Ishikawa (cell line): ENCODE measurements at regions not wholly inside any gene's neighbourhood (a gene's known extent, or its start where the extent isn't known, plus 50 kb on each side); places are given as distances from the start of the nearest gene placed in this dataset.

Source experiments
- CEBPB ChIP-seq: IDR thresholded peaks from 2 replicates; pipeline ENCODE4 v1.6.1; 2012
- CREB1 ChIP-seq: IDR thresholded peaks from 2 replicates; pipeline ENCODE4 v1.6.1; 2012; ENCODE audit warnings: low read depth
- EGR1 ChIP-seq: IDR thresholded peaks from 2 replicates; pipeline ENCODE4 v1.6.1; 2012
- EP300 ChIP-seq: IDR thresholded peaks from 2 replicates; pipeline ENCODE4 v1.6.1; 2012; ENCODE audit warnings: borderline replicate concordance
- FOXM1 ChIP-seq: IDR thresholded peaks from 2 replicates; pipeline ENCODE4 v1.6.1; 2012; ENCODE audit warnings: low read depth, borderline replicate concordance
- MAX ChIP-seq: IDR thresholded peaks from 2 replicates; pipeline ENCODE4 v1.6.1; 2012
- NFIC ChIP-seq: IDR thresholded peaks from 2 replicates; pipeline ENCODE4 v1.6.1; 2012
- RAD21 ChIP-seq: IDR thresholded peaks from 2 replicates; pipeline ENCODE4 v1.6.1; 2012; ENCODE audit warnings: low read depth
- TAF1 ChIP-seq: IDR thresholded peaks from 2 replicates; pipeline ENCODE4 v1.6.1; 2012; ENCODE audit warnings: low read depth, mild to moderate bottlenecking
- TCF12 ChIP-seq: IDR thresholded peaks from 2 replicates; pipeline ENCODE4 v1.6.1; 2012; ENCODE audit warnings: low read depth
- TEAD4 ChIP-seq: IDR thresholded peaks from 2 replicates; pipeline ENCODE4 v1.6.1; 2012
- YY1 ChIP-seq: IDR thresholded peaks from 2 replicates; pipeline ENCODE4 v1.6.1; 2012; ENCODE audit warnings: low read depth
- ZBTB7A ChIP-seq: IDR thresholded peaks from 2 replicates; pipeline ENCODE4 v1.6.1; 2012; ENCODE audit warnings: low read depth
- TF ChIP-seq, protein P1 (sequence below): IDR thresholded peaks from 2 replicates; pipeline ENCODE4 v1.6.1; 2012
- TF ChIP-seq, protein P2 (sequence below): IDR thresholded peaks from 2 replicates; pipeline ENCODE4 v1.6.1; 2012; ENCODE audit warnings: low read depth, mild to moderate bottlenecking

DNA sequence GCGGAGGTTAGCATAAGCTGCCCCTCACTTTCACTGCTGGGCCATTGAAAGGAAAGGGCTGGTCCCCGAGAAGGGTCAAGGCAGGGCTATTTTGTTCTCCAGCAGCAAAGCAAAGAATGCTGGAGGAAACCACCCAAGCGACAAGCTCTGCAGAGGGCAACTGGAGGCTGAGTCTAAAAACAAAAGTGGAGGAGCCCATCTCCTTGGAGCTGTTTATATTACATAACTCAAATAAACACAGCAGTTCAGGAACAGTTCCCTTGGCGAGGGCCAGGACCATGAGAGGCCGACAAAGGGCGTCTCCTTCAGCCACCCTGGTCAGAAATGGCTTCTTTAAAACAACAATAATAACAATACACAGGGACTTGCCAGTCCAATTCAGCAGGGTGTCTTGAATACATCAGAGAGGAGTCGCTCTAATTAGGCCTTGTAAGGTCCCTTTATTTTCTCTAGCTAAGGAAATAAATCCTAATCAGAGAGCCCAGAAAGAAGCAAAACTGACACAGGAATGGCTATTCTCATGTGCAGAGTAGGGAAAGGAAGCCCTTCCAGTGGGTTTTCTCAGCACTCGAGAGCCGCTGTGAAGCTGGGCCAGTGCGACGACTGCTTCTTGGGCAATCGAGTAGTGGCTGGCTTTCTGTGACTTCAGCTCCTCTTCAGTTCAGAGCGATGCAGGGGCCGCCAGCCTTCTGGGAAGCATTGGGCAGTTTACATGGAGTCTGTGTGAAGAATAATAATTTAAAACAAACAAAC lies 57.0 kb upstream of the TARBP1 start:
- TF ChIP-seq TAF1 (no peak), TCF12 (no peak), MAX (no peak), TEAD4 (no peak), CEBPB (no peak), RAD21 (no peak), ZBTB7A (no peak), NFIC (no peak), EP300 (no peak), FOXM1 (no peak), YY1 (no peak), EGR1 (no peak)
- TF ChIP-seq, protein P1, sequence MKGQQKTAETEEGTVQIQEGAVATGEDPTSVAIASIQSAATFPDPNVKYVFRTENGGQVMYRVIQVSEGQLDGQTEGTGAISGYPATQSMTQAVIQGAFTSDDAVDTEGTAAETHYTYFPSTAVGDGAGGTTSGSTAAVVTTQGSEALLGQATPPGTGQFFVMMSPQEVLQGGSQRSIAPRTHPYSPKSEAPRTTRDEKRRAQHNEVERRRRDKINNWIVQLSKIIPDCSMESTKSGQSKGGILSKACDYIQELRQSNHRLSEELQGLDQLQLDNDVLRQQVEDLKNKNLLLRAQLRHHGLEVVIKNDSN: no peak
- TF ChIP-seq, protein P2, sequence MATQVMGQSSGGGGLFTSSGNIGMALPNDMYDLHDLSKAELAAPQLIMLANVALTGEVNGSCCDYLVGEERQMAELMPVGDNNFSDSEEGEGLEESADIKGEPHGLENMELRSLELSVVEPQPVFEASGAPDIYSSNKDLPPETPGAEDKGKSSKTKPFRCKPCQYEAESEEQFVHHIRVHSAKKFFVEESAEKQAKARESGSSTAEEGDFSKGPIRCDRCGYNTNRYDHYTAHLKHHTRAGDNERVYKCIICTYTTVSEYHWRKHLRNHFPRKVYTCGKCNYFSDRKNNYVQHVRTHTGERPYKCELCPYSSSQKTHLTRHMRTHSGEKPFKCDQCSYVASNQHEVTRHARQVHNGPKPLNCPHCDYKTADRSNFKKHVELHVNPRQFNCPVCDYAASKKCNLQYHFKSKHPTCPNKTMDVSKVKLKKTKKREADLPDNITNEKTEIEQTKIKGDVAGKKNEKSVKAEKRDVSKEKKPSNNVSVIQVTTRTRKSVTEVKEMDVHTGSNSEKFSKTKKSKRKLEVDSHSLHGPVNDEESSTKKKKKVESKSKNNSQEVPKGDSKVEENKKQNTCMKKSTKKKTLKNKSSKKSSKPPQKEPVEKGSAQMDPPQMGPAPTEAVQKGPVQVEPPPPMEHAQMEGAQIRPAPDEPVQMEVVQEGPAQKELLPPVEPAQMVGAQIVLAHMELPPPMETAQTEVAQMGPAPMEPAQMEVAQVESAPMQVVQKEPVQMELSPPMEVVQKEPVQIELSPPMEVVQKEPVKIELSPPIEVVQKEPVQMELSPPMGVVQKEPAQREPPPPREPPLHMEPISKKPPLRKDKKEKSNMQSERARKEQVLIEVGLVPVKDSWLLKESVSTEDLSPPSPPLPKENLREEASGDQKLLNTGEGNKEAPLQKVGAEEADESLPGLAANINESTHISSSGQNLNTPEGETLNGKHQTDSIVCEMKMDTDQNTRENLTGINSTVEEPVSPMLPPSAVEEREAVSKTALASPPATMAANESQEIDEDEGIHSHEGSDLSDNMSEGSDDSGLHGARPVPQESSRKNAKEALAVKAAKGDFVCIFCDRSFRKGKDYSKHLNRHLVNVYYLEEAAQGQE: no peak

DNA sequence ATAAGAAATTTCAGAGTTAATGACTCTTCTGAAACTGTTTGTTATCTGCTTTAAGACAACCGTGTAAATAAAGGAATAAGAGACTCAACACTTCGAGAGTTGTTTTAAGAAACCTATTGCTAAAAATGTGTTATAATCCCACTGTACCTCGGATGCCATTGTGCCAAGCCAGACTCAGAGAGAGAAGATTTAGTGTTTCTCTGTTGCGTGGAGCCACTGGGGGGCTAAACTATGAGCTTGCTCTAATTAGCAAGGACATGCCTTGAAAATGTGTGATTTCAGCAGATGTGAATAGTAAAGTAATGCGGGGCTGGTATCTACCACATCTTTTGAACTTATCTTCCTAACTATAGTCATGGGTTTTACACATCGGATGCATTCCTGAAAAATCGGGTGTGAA lies 56.2 kb upstream of the TARBP1 start:
- no peak for TF ChIP-seq TEAD4
- TF ChIP-seq, protein P2: no peak
- no peak for TF ChIP-seq TAF1
- TF ChIP-seq EP300: no peak
- TF ChIP-seq CEBPB: no peak
- TF ChIP-seq, protein P1: no peak
- no peak for TF ChIP-seq ZBTB7A
- TF ChIP-seq FOXM1: no peak
- TF ChIP-seq TCF12: no peak
- TF ChIP-seq CREB1: no peak
- TF ChIP-seq MAX: no peak

DNA sequence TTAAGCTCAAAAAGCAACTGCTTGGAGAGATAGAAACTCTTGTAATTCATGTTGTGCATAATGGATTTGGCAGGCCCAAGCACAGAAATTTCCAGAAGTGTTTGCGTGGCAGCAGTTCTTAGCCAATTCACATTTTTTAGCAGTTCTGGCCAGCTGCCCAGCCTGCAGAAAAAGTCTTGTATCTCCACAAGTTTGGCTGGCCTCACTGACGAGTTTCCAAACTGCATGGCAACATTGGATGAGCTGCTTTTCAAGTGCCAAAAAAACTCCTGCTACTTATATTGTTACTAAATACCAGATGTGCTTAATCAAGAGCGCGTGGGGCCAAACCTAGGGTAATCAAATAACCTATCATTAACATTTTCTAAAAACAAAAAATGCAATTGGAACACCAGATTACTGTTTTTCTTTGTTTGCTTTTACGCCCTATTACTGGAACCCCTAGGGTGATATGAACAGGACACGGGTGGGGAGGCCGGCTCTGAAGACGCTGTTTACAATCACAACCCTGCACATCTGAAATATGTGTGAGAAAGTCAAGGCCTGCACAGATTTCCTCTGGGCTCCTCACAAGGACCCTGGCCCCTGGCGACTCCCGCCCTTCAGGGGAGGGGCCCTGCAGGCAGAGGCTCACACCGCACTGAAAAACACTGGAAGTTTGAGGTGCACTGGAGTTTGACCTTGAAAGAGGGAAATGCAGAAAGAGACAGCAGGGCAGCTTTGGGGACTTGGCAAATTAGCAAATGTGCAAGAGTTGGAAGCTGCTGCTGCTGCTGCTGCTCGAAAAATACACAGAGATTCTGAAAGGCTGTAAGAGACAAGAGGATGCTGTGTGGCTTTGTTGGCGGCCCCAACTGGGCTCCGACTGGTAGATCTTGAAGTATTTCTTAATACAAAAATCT lies 55.2 kb upstream of the TARBP1 start:
- peak; percentile 80 for TF ChIP-seq TCF12
- no peak for TF ChIP-seq TAF1
- TF ChIP-seq CEBPB: 0 out of 2 replicates have a peak, but pooled peaks have one; percentile 16
- peak; percentile 89 for TF ChIP-seq NFIC
- TF ChIP-seq TEAD4: peak; percentile 54
- peak; percentile 54 for TF ChIP-seq MAX
- TF ChIP-seq EGR1: no peak
- TF ChIP-seq EP300: 0 out of 2 replicates have a peak, but pooled peaks have one; percentile 59

DNA sequence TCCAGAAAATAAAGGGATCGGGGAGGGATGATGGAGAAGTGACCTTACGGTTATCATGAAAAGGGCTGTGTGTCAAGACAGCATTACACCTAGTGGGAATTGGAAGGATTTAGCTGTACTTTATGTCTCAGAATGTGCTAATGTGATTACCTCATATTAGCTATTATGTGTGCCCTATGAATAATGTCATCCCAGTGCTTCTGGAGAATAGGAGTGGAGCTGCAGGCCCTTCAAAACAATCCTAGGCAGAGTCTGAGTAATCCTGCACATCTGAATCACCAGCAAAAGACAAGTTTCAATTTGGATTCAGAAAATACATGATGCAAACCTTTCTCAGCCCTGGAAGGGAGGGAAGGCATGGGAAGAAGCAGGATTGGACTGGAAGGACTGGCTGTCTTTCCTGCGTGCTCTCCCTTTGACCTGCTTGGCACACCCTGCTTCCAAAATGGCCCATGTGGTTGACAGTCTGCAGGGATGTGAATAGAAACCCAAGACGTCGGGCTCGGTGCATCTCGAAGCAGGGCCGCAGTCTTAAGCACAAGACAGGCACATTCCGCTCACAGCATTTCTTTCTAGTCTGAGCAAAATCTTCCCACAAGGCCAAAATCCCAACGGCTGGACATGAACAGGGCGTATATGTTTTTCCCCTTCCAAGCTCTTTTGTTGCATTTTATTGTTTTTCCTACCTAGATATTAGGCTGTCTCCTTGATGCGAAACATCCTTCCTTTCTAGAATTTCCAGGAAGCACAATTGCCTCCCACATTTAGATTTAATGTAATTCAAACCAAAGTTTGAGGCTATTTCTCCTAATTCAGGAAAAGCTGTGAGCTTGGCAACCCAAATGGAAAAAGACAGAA lies 54.3 kb upstream of the TARBP1 start:
- TF ChIP-seq, protein P1: no peak
- TF ChIP-seq MAX (0 out of 2 replicates have a peak, but pooled peaks have one; percentile 19), RAD21 (no peak), NFIC (no peak), TCF12 (no peak)
